H9 (cell line): ENCODE measurements at regions not wholly inside any gene's neighbourhood (a gene's known extent, or its start where the extent isn't known, plus 50 kb on each side); places are given as distances from the start of the nearest gene placed in this dataset.

ENCODE experiments used
- DNase-seq: peaks from one replicate; pipeline ENCODE4 v3.0.0-alpha.2; 2017
- H2AFZ ChIP-seq: one replicate; pipeline ENCODE4 v1.6.1; 2013; ENCODE audit warnings: mild to moderate bottlenecking, low read length, control low read depth, moderate library complexity
- H2AK5ac ChIP-seq: 2 replicates; pipeline ENCODE4 v1.6.1; 2013; ENCODE audit warnings: low read length, control low read depth, mixed read lengths; ENCODE audit not compliant: insufficient read length
- H2BK120ac ChIP-seq: one replicate; pipeline ENCODE4 v1.6.1; 2013; ENCODE audit warnings: low read depth, mild to moderate bottlenecking, low read length, control low read depth, inconsistent platforms; ENCODE audit not compliant: poor library complexity, severe bottlenecking
- H2BK12ac ChIP-seq: 2 replicates; pipeline ENCODE4 v1.6.1; 2013; ENCODE audit warnings: low read length, control low read depth, mixed read lengths, low read depth; ENCODE audit not compliant: insufficient read length
- H2BK15ac ChIP-seq: 2 replicates; pipeline ENCODE4 v1.6.1; 2013; ENCODE audit warnings: low read depth, low read length, control low read depth
- H2BK20ac ChIP-seq: one replicate; pipeline ENCODE4 v1.6.1; 2013; ENCODE audit warnings: low read depth, mild to moderate bottlenecking, low read length, control low read depth, inconsistent platforms; ENCODE audit not compliant: poor library complexity, severe bottlenecking
- H2BK5ac ChIP-seq: 2 replicates; pipeline ENCODE4 v1.6.1; 2013; ENCODE audit warnings: low read length, control low read depth, mixed read lengths; ENCODE audit not compliant: insufficient read length
- H3K14ac ChIP-seq: 2 replicates; pipeline ENCODE4 v1.6.1; 2013; ENCODE audit warnings: low read length, control low read depth; ENCODE audit not compliant: insufficient read depth
- H3K18ac ChIP-seq: 2 replicates; pipeline ENCODE4 v1.6.1; 2013; ENCODE audit warnings: low read depth, mild to moderate bottlenecking, mixed read lengths, low read length, control low read depth; ENCODE audit not compliant: insufficient read length
- H3K23ac ChIP-seq: 2 replicates; pipeline ENCODE4 v1.6.1; 2013; ENCODE audit warnings: low read length, control low read depth, mixed read lengths, low read depth; ENCODE audit not compliant: insufficient read length
- H3K23me2 ChIP-seq: 2 replicates; pipeline ENCODE4 v1.6.1; 2013; ENCODE audit warnings: low read depth, mild to moderate bottlenecking, mixed read lengths, low read length, control low read depth; ENCODE audit not compliant: insufficient read length, poor library complexity, severe bottlenecking
- H3K27ac ChIP-seq: 2 replicates; pipeline ENCODE4 v1.5.1; 2013; ENCODE audit warnings: low read length, control low read depth, mixed read lengths, low read depth; ENCODE audit not compliant: insufficient read length
- H3K27me3 ChIP-seq: 2 replicates; pipeline ENCODE4 v1.6.1; 2013; ENCODE audit warnings: low read length, control low read depth, inconsistent platforms; ENCODE audit not compliant: insufficient read depth
- H3K4ac ChIP-seq: 2 replicates; pipeline ENCODE4 v1.6.1; 2013; ENCODE audit warnings: low read depth, mild to moderate bottlenecking, control low read depth, inconsistent platforms, low read length, moderate library complexity
- H3K4me1 ChIP-seq: 2 replicates; pipeline ENCODE4 v1.6.1; 2013; ENCODE audit warnings: low read length, control low read depth, inconsistent platforms; ENCODE audit not compliant: insufficient read depth
- H3K4me2 ChIP-seq: 2 replicates; pipeline ENCODE4 v1.6.1; 2013; ENCODE audit warnings: low read length, control low read depth, mixed read lengths; ENCODE audit not compliant: insufficient read length, insufficient read depth
- H3K56ac ChIP-seq: 2 replicates; pipeline ENCODE4 v1.6.1; 2013; ENCODE audit warnings: low read depth, mild to moderate bottlenecking, mixed read lengths, low read length, control low read depth; ENCODE audit not compliant: insufficient read length
- H3K79me1 ChIP-seq: 2 replicates; pipeline ENCODE4 v1.6.1; 2013; ENCODE audit warnings: low read depth, mild to moderate bottlenecking, moderate library complexity, low read length, control low read depth, inconsistent platforms; ENCODE audit not compliant: insufficient read depth, poor library complexity, severe bottlenecking
- H3K79me2 ChIP-seq: 2 replicates; pipeline ENCODE4 v1.6.1; 2013; ENCODE audit warnings: low read length, control low read depth, inconsistent platforms; ENCODE audit not compliant: insufficient read depth
- H3K9ac ChIP-seq: 2 replicates; pipeline ENCODE4 v1.6.1; 2013; ENCODE audit warnings: low read length, control low read depth, mixed read lengths; ENCODE audit not compliant: insufficient read length; ENCODE audit errors: extremely low read depth
- H3K9me3 ChIP-seq: one replicate; pipeline ENCODE4 v1.6.1; 2013; ENCODE audit warnings: low read depth, low read length, inconsistent platforms; ENCODE audit not compliant: control insufficient read depth
- H3T11ph ChIP-seq: one replicate; pipeline ENCODE4 v1.6.1; 2013; ENCODE audit warnings: mild to moderate bottlenecking, low read length, control low read depth, inconsistent platforms
- H4K20me1 ChIP-seq: one replicate; pipeline ENCODE4 v1.6.1; 2013; ENCODE audit not compliant: control insufficient read depth, insufficient read length, insufficient read depth
- H4K5ac ChIP-seq: 2 replicates; pipeline ENCODE4 v1.6.1; 2013; ENCODE audit warnings: low read depth, mild to moderate bottlenecking, mixed read lengths, low read length, control low read depth; ENCODE audit not compliant: insufficient read length
- H4K8ac ChIP-seq: replicated peaks from 2 replicates; pipeline ENCODE4 v1.6.1; 2013; ENCODE audit warnings: low read length, control low read depth, mixed read lengths, low read depth; ENCODE audit not compliant: insufficient read length
- H4K91ac ChIP-seq: 2 replicates; pipeline ENCODE4 v1.6.1; 2013; ENCODE audit warnings: low read depth, mild to moderate bottlenecking, moderate library complexity, mixed read lengths, low read length, control low read depth; ENCODE audit not compliant: insufficient read length
- H3K27ac Mint-ChIP-seq, 3 experiments: 2 replicates in 2 of 3; 3 replicates in 1 of 3; pipeline ENCODE4 v1.8.0; 2020 to 2021; ENCODE audit warnings: mixed read lengths in 3 of 3, mild to moderate bottlenecking in 1 of 3, moderate library complexity in 1 of 3
- H3K27me3 Mint-ChIP-seq: 2 replicates; pipeline ENCODE4 v1.8.0; 2021; ENCODE audit warnings: low read depth, mild to moderate bottlenecking, moderate library complexity, mixed read lengths
- H3K36me3 Mint-ChIP-seq, 3 experiments: 2 replicates in 2 of 3; 3 replicates in 1 of 3; pipeline ENCODE4 v1.8.0; 2020 to 2021; ENCODE audit warnings: low read depth in 3 of 3, mixed read lengths in 3 of 3; ENCODE audit not compliant: insufficient read depth in 1 of 3
- H3K4me1 Mint-ChIP-seq, 2 experiments: 2 replicates each; pipeline ENCODE4 v1.8.0; 2020; ENCODE audit warnings: mixed read lengths in 2 of 2
- H3K4me3 Mint-ChIP-seq, 2 experiments: 2 replicates in 1 of 2; 3 replicates in 1 of 2; pipeline ENCODE4 v1.8.0; 2020 to 2021; ENCODE audit warnings: mild to moderate bottlenecking in 2 of 2, mixed read lengths in 2 of 2, moderate library complexity in 1 of 2
- H3K9me3 Mint-ChIP-seq, 2 experiments: 2 replicates in 1 of 2; 3 replicates in 1 of 2; pipeline ENCODE4 v1.8.0; 2020; ENCODE audit warnings: mild to moderate bottlenecking in 2 of 2, mixed read lengths in 2 of 2, moderate library complexity in 1 of 2
- CTCF ChIP-seq: fragments of 200-600 bp; sonication (generic); conservative IDR thresholded peaks from 3 replicates; pipeline ENCODE4 v1.8.0; 2021; ENCODE audit warnings: antibody characterized with exemption, mild to moderate bottlenecking
- WGBS: extraction: QIAGEN DNeasy Blood & Tissue Kit; methylation state at CpG from one replicate; pipeline ENCODE4 v1.1.7; 2013; ENCODE audit warnings: missing lambda C conversion rate, low lambda C conversion rate, mixed read lengths; ENCODE audit not compliant: insufficient read length; ENCODE audit errors: extremely low coverage; 5-methylcytosine and 5-hydroxymethylcytosine counted together

GRCh38 chr4:26233350-26233749 lies 87.5 kb upstream of the RBPJ start:
- no peak overlapping the region for H4K5ac ChIP-seq
- no peak overlapping the region for H2BK15ac ChIP-seq
- no peak overlapping the region for H2BK12ac ChIP-seq
- no peak overlapping the region for H2AK5ac ChIP-seq
- H4K20me1 ChIP-seq = no peaks in the 10 kb centered on the region
- H3T11ph ChIP-seq = no peak overlapping the region
- H3K23me2 ChIP-seq = no peaks in the 10 kb centered on the region
- no peak for TF ChIP-seq CTCF
- no peak overlapping the region for H2BK5ac ChIP-seq
- Mint-ChIP-seq H3K9me3 (no peaks in the 10 kb centered on the region), H3K4me3 (no peak overlapping the region), H3K27ac (no peak overlapping the region), H3K27me3 (no peaks in the 10 kb centered on the region), H3K36me3 (no peaks in the 10 kb centered on the region; a peak in 1 of 7 replicates), H3K4me1 (peaks cover 14 to 18% of the 10 kb centered on the region in 2 experiments)
- H3K27ac ChIP-seq = no peak overlapping the region
- no CpG with 5 or more reads among the region's 5 CpGs for WGBS
- no peak overlapping the region for H4K91ac ChIP-seq
- H3K9ac ChIP-seq = no peak overlapping the region
- H3K14ac ChIP-seq = no peak overlapping the region
- DNase-seq = no peak
- H3K23ac ChIP-seq = no peak overlapping the region
- no peak overlapping the region for H3K18ac ChIP-seq
- H4K8ac ChIP-seq = no peak overlapping the region
- no peak overlapping the region for H3K4me2 ChIP-seq
- no peak overlapping the region for H3K56ac ChIP-seq
- H2AFZ ChIP-seq = no peak overlapping the region
- no peak overlapping the region for H2BK120ac ChIP-seq
- H3K27me3 ChIP-seq = no peaks in the 10 kb centered on the region
- no peak overlapping the region for H2BK20ac ChIP-seq
- H3K79me1 ChIP-seq = no peaks in the 10 kb centered on the region
- H3K9me3 ChIP-seq = no peaks in the 10 kb centered on the region
- H3K4me1 ChIP-seq = no peaks in the 10 kb centered on the region
- no peaks in the 10 kb centered on the region for H3K79me2 ChIP-seq
- no peak overlapping the region for H3K4ac ChIP-seq
